GM23248 (cell line): ENCODE measurements at regions not wholly inside any gene's neighbourhood (a gene's known extent, or its start where the extent isn't known, plus 50 kb on each side); places are given as distances from the start of the nearest gene placed in this dataset.

Experiments
- DNase-seq: peaks from one replicate; pipeline ENCODE4 v3.0.0-alpha.2; 2015
- H2AFZ ChIP-seq: fragments of 200-600 bp; sonication (generic); 2 replicates; pipeline ENCODE4 v1.6.1; 2016; ENCODE audit warnings: antibody characterized with exemption
- H3F3A ChIP-seq: fragments of 200-600 bp; sonication (generic); 2 replicates; pipeline ENCODE4 v1.6.1; 2016; ENCODE audit warnings: mild to moderate bottlenecking, antibody characterized with exemption, mixed run types; ENCODE audit not compliant: insufficient read depth
- H3K27ac ChIP-seq: fragments of 200-600 bp; sonication (generic); 2 replicates; pipeline ENCODE4 v1.5.1; 2016; ENCODE audit warnings: mild to moderate bottlenecking
- H3K27me3 ChIP-seq: fragments of 200-600 bp; sonication (generic); replicated peaks from 2 replicates; pipeline ENCODE4 v1.6.1; 2016; ENCODE audit warnings: mild to moderate bottlenecking; ENCODE audit not compliant: insufficient read depth
- H3K36me3 ChIP-seq: fragments of 200-600 bp; sonication (generic); 2 replicates; pipeline ENCODE4 v1.6.1; 2016; ENCODE audit warnings: low read depth, mild to moderate bottlenecking
- H3K4me1 ChIP-seq: fragments of 200-600 bp; sonication (generic); 2 replicates; pipeline ENCODE4 v1.6.1; 2016; ENCODE audit warnings: mild to moderate bottlenecking; ENCODE audit not compliant: insufficient read depth
- H3K4me2 ChIP-seq: fragments of 200-600 bp; sonication (generic); one replicate; pipeline ENCODE4 v1.6.1; 2016; ENCODE audit warnings: mild to moderate bottlenecking; ENCODE audit not compliant: unreplicated experiment
- H3K4me3 ChIP-seq: fragments of 200-600 bp; sonication (generic); 2 replicates; pipeline ENCODE4 v1.5.1; 2016; ENCODE audit warnings: mild to moderate bottlenecking
- H3K79me2 ChIP-seq: fragments of 200-600 bp; sonication (generic); 2 replicates; pipeline ENCODE4 v1.6.1; 2016; ENCODE audit warnings: mild to moderate bottlenecking; ENCODE audit not compliant: insufficient read depth
- H3K9ac ChIP-seq: fragments of 200-600 bp; sonication (generic); 2 replicates; pipeline ENCODE4 v1.6.1; 2016; ENCODE audit warnings: mild to moderate bottlenecking
- H3K9me2 ChIP-seq: fragments of 200-600 bp; sonication (generic); 2 replicates; pipeline ENCODE4 v1.6.1; 2016; ENCODE audit warnings: mixed run types, mild to moderate bottlenecking, moderate library complexity; ENCODE audit not compliant: insufficient read depth
- H3K9me3 ChIP-seq: fragments of 200-600 bp; sonication (generic); one replicate; pipeline ENCODE4 v1.6.1; 2017; ENCODE audit warnings: low read depth
- H4K20me1 ChIP-seq: fragments of 200-600 bp; sonication (generic); 2 replicates; pipeline ENCODE4 v1.6.0; 2016; ENCODE audit not compliant: insufficient read depth
- EZH2 ChIP-seq: fragments of 200-600 bp; sonication (generic); IDR thresholded peaks from 2 replicates; pipeline ENCODE4 v1.6.1; 2018; ENCODE audit warnings: antibody characterized with exemption, mild to moderate bottlenecking; ENCODE audit not compliant: insufficient read depth, poor library complexity, severe bottlenecking
- EZH2phosphoT487 ChIP-seq: fragments of 200-600 bp; sonication (generic); IDR thresholded peaks from 2 replicates; pipeline ENCODE4 v1.6.1; 2018; ENCODE audit warnings: antibody characterized with exemption, moderate library complexity, mild to moderate bottlenecking, low read depth; ENCODE audit not compliant: insufficient read depth
- WGBS, 2 experiments: methylation state at CpG; one replicate each; pipeline ENCODE4 v1.1.6; 2015 to 2017; ENCODE audit warnings: low lambda C conversion rate in 2 of 2, low coverage in 1 of 2; ENCODE audit errors: missing lambda C conversion rate in 2 of 2; 5-methylcytosine and 5-hydroxymethylcytosine counted together
- in situ Hi-C: fragments of 300-500 bp; cut with MboI; formaldehyde crosslinking; loops from 2 replicates; pipeline ENCODE4 v1.15.0; 2020

GRCh38 chr4:11342401-11342800 lies 86.3 kb downstream of the HS3ST1 start:
- no peaks in the 10 kb centered on the region for H3K9me3 ChIP-seq
- H3K36me3 ChIP-seq: no peaks in the 10 kb centered on the region
- no peak for DNase-seq
- TF ChIP-seq EZH2 (no peak), EZH2phosphoT487 (no peak)
- H3K9me2 ChIP-seq: no peaks in the 10 kb centered on the region
- in situ Hi-C loops: no loop called here
- no peak overlapping the region for H3K4me3 ChIP-seq
- no peaks in the 10 kb centered on the region for H3K79me2 ChIP-seq
- H3K27me3 ChIP-seq: no peaks in the 10 kb centered on the region
- H3K9ac ChIP-seq: no peak overlapping the region
- no peaks in the 10 kb centered on the region for H4K20me1 ChIP-seq
- WGBS, 2 experiments: 11 to 16% methylated on average over 6 of the region's 6 CpGs
- no peaks in the 10 kb centered on the region for H3F3A ChIP-seq
- no peak overlapping the region for H2AFZ ChIP-seq
- no peak overlapping the region for H3K4me2 ChIP-seq
- no peak overlapping the region for H3K27ac ChIP-seq
- no peaks in the 10 kb centered on the region for H3K4me1 ChIP-seq

- Histone ChIP-seq H3K27me3 (no peaks in the 10 kb centered on the region), H3K36me3 (no peaks in the 10 kb centered on the region), H4K20me1 (no peaks in the 10 kb centered on the region), H3K9me3 (no peaks in the 10 kb centered on the region), H3K4me3 (no peak overlapping the region), H3K27ac (no peak overlapping the region), H3K9me2 (no peaks in the 10 kb centered on the region), H3K4me2 (no peak overlapping the region), H3K9ac (no peak overlapping the region), H3K79me2 (no peaks in the 10 kb centered on the region), H2AFZ (no peak overlapping the region), H3F3A (no peaks in the 10 kb centered on the region), H3K4me1 (no peaks in the 10 kb centered on the region)
- no peak for TF ChIP-seq EZH2
- no peak for TF ChIP-seq EZH2phosphoT487
- no peak for DNase-seq
- WGBS, 2 experiments: 12 to 14% methylated on average over 6 of the region's 6 CpGs
- in situ Hi-C loops: no loop called here
Measured at GRCh38 chr4:11341337-11342043, 87.2 kb downstream of the HS3ST1 start.

- Histone ChIP-seq H3K79me2 (no peaks in the 10 kb centered on the region), H2AFZ (no peak overlapping the region), H3K4me1 (no peaks in the 10 kb centered on the region), H3K9me2 (no peaks in the 10 kb centered on the region), H3K27ac (no peak overlapping the region), H3K27me3 (no peaks in the 10 kb centered on the region), H4K20me1 (no peaks in the 10 kb centered on the region), H3F3A (no peaks in the 10 kb centered on the region), H3K9me3 (no peaks in the 10 kb centered on the region), H3K9ac (no peak overlapping the region), H3K4me2 (no peak overlapping the region), H3K36me3 (no peaks in the 10 kb centered on the region), H3K4me3 (no peak overlapping the region)
- DNase-seq: no peak
- TF ChIP-seq EZH2 (no peak), EZH2phosphoT487 (no peak)
- WGBS, 2 experiments: 19 to 25% methylated on average over 5 of the region's 5 CpGs
- in situ Hi-C loops: no loop called here
Measured at GRCh38 chr4:11338956-11339782, 89.5 kb downstream of the HS3ST1 start.

GRCh38 chr4:11337287-11337686 lies 91.4 kb downstream of the HS3ST1 start:
- no peak overlapping the region for H3K9ac ChIP-seq
- H3K4me3 ChIP-seq: no peak overlapping the region
- H3K9me2 ChIP-seq: no peaks in the 10 kb centered on the region
- H3K4me1 ChIP-seq: no peaks in the 10 kb centered on the region
- H3K79me2 ChIP-seq: no peaks in the 10 kb centered on the region
- H2AFZ ChIP-seq: no peak overlapping the region
- no peaks in the 10 kb centered on the region for H3F3A ChIP-seq
- no peak for TF ChIP-seq EZH2
- TF ChIP-seq EZH2phosphoT487: no peak
- DNase-seq: no peak
- no peaks in the 10 kb centered on the region for H4K20me1 ChIP-seq
- no peak overlapping the region for H3K4me2 ChIP-seq
- no peaks in the 10 kb centered on the region for H3K27me3 ChIP-seq
- no peaks in the 10 kb centered on the region for H3K9me3 ChIP-seq
- H3K27ac ChIP-seq: no peak overlapping the region
- no peaks in the 10 kb centered on the region for H3K36me3 ChIP-seq
- in situ Hi-C loops: no loop called here
- 0% methylated on average over 1 of the region's 1 CpG for WGBS, 2 experiments
